Suprapubic skin (tissue), 4 donors: ENCODE measurements at regions not wholly inside any gene's neighbourhood (a gene's known extent, or its start where the extent isn't known, plus 50 kb on each side); places are given as distances from the start of the nearest gene placed in this dataset.

Source experiments
- DNase-seq, 2 donors: peaks; one replicate each; pipeline ENCODE4 v3.0.0-alpha.2; 2019; ENCODE audit warnings: low spot score in 2 of 2
- H3K27ac ChIP-seq: fragments of 200-600 bp; sonication (generic); one replicate; pipeline ENCODE4 v1.5.1; 2019
- H3K27me3 ChIP-seq: fragments of 200-600 bp; sonication (generic); one replicate; pipeline ENCODE4 v1.5.1; 2019
- H3K36me3 ChIP-seq: fragments of 200-600 bp; sonication (generic); one replicate; pipeline ENCODE4 v1.5.1; 2019
- H3K4me1 ChIP-seq: fragments of 200-600 bp; sonication (generic); one replicate; pipeline ENCODE4 v1.5.1; 2019
- H3K4me3 ChIP-seq: fragments of 200-600 bp; sonication (generic); one replicate; pipeline ENCODE4 v1.5.1; 2019; ENCODE audit warnings: mild to moderate bottlenecking
- H3K9me3 ChIP-seq: fragments of 200-600 bp; sonication (generic); one replicate; pipeline ENCODE4 v1.5.1; 2019
- EP300 ChIP-seq: sonication (generic); formaldehyde crosslinking; IDR thresholded peaks from one replicate; pipeline ENCODE4 v1.6.1; 2017; ENCODE audit warnings: antibody characterized with exemption
- POLR2A ChIP-seq, 2 donors: fragments of 450-650 bp; IDR thresholded peaks; one replicate each; pipeline ENCODE4 v1.6.1; 2017; ENCODE audit warnings: antibody characterized with exemption in 2 of 2, mild to moderate bottlenecking in 2 of 2, moderate library complexity in 2 of 2
- POLR2AphosphoS5 ChIP-seq, 3 donors: sonication (generic); formaldehyde crosslinking; IDR thresholded peaks; one replicate each; pipeline ENCODE4 v1.6.1; 2017; ENCODE audit warnings: antibody characterized with exemption in 3 of 3
- WGBS: methylation state at CpG from one replicate; pipeline ENCODE4 v1.1.5; 2018; 5-methylcytosine and 5-hydroxymethylcytosine counted together
- TF ChIP-seq, protein P1 (sequence below), 2 donors: fragments of 200-600 bp in 1 of 2; fragments of 450-650 bp in 1 of 2; sonication (generic) in 1 of 2; IDR thresholded peaks; one replicate each; pipeline ENCODE4 v1.5.1; 2016 to 2019; ENCODE audit warnings: antibody characterized with exemption in 2 of 2, mild to moderate bottlenecking in 1 of 2, moderate library complexity in 1 of 2

DNA sequence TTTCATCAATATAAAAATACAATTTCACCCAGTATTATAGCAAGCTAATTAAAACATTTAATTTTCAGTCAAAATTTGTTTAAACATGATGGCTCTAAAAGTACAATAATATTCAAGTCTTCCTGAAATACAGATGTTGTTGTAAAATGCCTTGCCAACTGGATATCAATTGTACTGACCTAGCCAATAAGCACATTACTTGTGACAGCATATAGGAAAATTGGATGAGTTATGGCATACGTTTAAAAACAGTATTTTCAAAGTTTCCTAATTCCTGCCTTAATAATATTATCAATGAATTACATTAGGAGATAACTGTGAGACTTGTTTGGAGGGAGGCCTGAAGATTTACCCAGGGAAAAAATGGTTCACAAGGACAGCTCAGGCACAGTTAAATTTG is 336.9 kb upstream of the CDH20 start:
- Histone ChIP-seq H3K9me3 (peaks cover 3% of the 10 kb centered on the region), H3K4me3 (no peak overlapping the region), H3K4me1 (no peaks in the 10 kb centered on the region), H3K36me3 (no peaks in the 10 kb centered on the region), H3K27ac (no peak overlapping the region), H3K27me3 (no peaks in the 10 kb centered on the region)
- DNase-seq, result no peak
- 64% methylated on average over 1 of the region's 1 CpG for WGBS
- no peak for TF ChIP-seq POLR2A (IDR thresholded peaks at IDR 0.05)
- TF ChIP-seq, protein P1, sequence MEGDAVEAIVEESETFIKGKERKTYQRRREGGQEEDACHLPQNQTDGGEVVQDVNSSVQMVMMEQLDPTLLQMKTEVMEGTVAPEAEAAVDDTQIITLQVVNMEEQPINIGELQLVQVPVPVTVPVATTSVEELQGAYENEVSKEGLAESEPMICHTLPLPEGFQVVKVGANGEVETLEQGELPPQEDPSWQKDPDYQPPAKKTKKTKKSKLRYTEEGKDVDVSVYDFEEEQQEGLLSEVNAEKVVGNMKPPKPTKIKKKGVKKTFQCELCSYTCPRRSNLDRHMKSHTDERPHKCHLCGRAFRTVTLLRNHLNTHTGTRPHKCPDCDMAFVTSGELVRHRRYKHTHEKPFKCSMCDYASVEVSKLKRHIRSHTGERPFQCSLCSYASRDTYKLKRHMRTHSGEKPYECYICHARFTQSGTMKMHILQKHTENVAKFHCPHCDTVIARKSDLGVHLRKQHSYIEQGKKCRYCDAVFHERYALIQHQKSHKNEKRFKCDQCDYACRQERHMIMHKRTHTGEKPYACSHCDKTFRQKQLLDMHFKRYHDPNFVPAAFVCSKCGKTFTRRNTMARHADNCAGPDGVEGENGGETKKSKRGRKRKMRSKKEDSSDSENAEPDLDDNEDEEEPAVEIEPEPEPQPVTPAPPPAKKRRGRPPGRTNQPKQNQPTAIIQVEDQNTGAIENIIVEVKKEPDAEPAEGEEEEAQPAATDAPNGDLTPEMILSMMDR (IDR thresholded peaks at IDR 0.05), result no peak

DNA sequence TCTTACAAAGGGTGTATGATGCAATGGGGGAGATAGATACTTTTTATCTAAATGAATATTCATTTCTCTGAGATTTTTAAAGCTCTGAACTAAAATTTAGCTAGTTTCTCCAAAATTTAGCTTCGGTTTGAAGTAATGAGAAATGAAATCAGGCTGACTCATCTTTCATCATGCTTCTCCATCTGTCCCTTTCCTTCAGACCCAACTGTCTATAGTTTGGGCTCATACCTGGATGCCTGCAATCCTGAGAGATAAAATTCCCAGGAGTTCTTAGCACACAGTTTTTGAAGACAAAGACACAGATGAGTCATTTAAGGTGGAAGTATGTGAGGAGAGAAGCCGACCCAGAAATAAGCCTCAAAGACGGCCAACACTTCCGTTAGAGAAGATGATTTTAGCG is 336.4 kb upstream of the CDH20 start:
- Histone ChIP-seq H3K4me3 (no peak overlapping the region), H3K36me3 (no peaks in the 10 kb centered on the region), H3K9me3 (peaks cover 3% of the 10 kb centered on the region), H3K27me3 (no peaks in the 10 kb centered on the region), H3K4me1 (no peaks in the 10 kb centered on the region), H3K27ac (no peak overlapping the region)
- DNase-seq, result no peak
- TF ChIP-seq, protein P1 (IDR thresholded peaks at IDR 0.05), result no peak
- no peak for TF ChIP-seq EP300
- TF ChIP-seq POLR2AphosphoS5 (IDR thresholded peaks at IDR 0.05), result no peak
- TF ChIP-seq POLR2A (IDR thresholded peaks at IDR 0.05), result no peak
- WGBS, result 89% methylated on average over 5 of the region's 5 CpGs

DNA sequence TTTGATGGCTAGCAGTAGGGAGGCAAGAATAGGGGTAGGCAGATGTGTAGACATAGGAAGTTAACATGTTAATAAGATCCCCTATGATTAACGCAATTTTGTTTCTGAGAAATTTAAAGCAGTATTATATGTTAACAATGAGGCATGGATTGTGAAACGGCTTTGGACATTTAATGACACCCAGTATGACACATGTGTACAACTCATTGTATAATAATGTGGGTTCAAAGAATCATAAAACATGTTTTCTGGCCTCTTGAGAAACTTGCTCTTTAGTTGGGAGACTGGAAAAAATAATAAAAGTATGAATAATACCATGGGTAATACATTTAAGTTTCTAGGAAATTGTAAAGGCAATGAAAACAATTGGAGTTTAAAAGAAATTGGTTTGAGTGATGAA is 332.1 kb upstream of the CDH20 start:
- Histone ChIP-seq H3K27me3 (no peaks in the 10 kb centered on the region), H3K4me1 (no peaks in the 10 kb centered on the region), H3K9me3 (no peaks in the 10 kb centered on the region), H3K4me3 (no peak overlapping the region), H3K27ac (no peak overlapping the region), H3K36me3 (no peaks in the 10 kb centered on the region)
- 62% methylated on average over 2 of the region's 2 CpGs for WGBS
- DNase-seq, result no peak
- TF ChIP-seq EP300 (no peak), POLR2A (IDR thresholded peaks at IDR 0.05) (no peak), POLR2AphosphoS5 (IDR thresholded peaks at IDR 0.05) (no peak)
- TF ChIP-seq, protein P1 (IDR thresholded peaks at IDR 0.05), result no peak

DNA sequence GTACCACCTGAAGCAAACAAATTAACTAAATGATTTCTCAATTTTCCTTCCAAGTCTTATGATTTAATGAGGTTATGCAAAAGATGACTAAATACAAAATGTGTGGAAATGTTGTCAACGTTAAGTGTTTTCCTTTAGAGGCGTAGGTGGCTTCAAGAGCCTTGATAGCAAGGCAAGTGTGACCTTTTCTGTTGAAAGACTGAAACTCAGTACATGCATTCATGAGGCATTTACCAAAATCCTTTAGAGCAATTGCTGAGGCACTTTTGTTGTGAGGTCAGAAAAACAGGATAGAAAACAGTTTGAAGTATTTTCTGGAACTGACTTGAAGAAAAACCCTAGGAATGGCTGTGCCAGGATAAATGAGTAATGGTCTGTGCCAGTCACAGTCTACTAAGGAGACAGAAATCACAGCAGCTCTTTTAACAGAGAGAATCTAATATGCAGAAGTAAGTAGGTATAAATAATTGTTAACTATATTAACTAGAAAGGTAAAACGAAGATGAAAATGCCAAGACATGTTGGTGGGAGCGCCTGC is 326.5 kb upstream of the CDH20 start:
- TF ChIP-seq POLR2AphosphoS5 (IDR thresholded peaks at IDR 0.05), result no peak
- TF ChIP-seq, protein P1 (IDR thresholded peaks at IDR 0.05), result no peak
- H3K4me1 ChIP-seq, result no peaks in the 10 kb centered on the region
- H3K9me3 ChIP-seq, result no peaks in the 10 kb centered on the region
- peak overlapping the region; percentile 38 for H3K27ac ChIP-seq
- no peaks in the 10 kb centered on the region for H3K36me3 ChIP-seq
- H3K4me3 ChIP-seq, result no peak overlapping the region
- no peaks in the 10 kb centered on the region for H3K27me3 ChIP-seq
- WGBS, result 80% methylated on average over 4 of the region's 4 CpGs
- no peak for DNase-seq

DNA sequence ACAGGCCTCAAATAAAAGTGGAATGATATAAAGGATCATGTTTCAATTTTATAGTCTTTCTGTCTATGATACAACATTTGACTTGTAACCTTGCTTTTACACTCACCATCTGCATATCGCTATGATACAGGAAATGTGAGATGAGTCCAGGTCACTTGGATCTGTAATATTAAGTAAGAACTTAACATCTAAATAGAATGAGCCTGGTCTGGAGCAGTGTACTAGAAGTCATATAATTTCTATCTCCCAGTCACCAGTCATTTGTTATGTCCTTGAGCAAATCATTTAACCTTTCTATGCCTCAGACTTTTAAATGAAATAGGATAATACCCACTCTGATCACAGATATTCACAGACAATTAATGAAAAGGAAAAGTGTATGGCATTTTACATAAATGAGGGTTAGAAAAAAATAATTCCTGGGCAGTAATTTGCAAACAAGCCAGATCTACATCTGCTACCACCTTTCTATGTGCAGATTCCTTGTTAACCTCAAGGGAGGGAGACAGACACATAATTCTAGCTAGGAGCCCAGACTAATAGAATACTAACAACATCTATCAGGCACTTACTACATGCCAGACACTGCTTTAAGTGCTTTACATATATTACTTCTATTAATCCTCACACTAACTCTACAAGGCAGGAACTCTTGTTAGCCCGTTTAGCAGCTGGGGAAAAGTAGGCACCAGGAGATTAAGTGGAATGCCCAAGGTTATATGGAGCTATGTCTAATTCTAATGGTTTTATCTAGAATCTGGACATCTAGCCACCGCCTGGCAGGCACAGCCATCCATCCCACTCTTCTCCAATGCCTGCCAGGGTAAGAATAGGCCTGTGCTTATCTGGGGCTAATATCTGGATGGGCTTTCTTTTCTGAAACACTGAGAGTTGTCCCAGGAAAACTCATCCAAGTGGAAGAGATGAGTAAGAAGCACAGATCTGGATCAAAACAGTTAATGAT is 313.6 kb upstream of the CDH20 start:
- Histone ChIP-seq H3K27ac (no peak overlapping the region), H3K27me3 (no peaks in the 10 kb centered on the region), H3K36me3 (no peaks in the 10 kb centered on the region), H3K4me1 (no peaks in the 10 kb centered on the region), H3K4me3 (no peak overlapping the region), H3K9me3 (no peaks in the 10 kb centered on the region)
- TF ChIP-seq EP300 (no peak), POLR2AphosphoS5 (IDR thresholded peaks at IDR 0.05) (no peak), POLR2A (IDR thresholded peaks at IDR 0.05) (no peak)
- TF ChIP-seq, protein P1 (IDR thresholded peaks at IDR 0.05), result no peak
- 73% methylated on average over 3 of the region's 3 CpGs for WGBS
- DNase-seq, result no peak
